ENCODE measurements at regions not wholly inside any gene's neighbourhood (a gene's known extent, or its start where the extent isn't known, plus 50 kb on each side); places are given as distances from the start of the nearest gene placed in this dataset.

GRCh38 chr2:118710481-118710880, 137.0 kb downstream of the EN1 start:
- no peak for DNase-seq (ENCODE audit: low spot score)
- in situ Hi-C loops (cut with MboI; ENCODE audit: low pct_unique_long_range_greater_than_20kb, low sequenced_read_pairs, unreplicated experiment), result no loop called here
- TF ChIP-seq CTCF (IDR thresholded peaks at IDR 0.05; ENCODE audit: extremely low read depth, insufficient read depth, missing control alignments), result no peak

DNA sequence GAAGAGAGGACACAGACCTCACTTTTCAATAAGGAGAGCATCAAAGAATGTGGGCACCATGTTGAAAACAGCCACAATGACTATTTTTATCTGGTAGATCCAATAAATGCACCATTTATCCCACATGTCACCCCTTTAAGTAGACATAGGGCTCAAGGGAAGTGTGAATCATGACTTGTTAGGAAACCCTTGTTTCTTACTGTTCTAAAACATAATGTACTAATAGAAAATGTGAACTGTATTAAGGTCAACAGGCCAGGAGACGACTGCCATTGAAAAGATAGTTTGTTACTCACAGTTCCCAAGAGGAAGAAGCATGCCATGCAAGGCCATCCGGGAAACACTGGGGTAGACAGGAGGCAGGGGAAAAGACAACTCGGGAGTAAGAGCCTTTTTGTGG, 137.7 kb downstream of the EN1 start:
- in situ Hi-C loops (cut with MboI; ENCODE audit: low pct_unique_long_range_greater_than_20kb, low sequenced_read_pairs, unreplicated experiment), result no loop called here
- no peak for TF ChIP-seq CTCF (IDR thresholded peaks at IDR 0.05; ENCODE audit: extremely low read depth, insufficient read depth, missing control alignments)
- no peak for DNase-seq (ENCODE audit: low spot score)

GRCh38 chr2:118706844-118707243, 140.6 kb downstream of the EN1 start:
- DNase-seq (ENCODE audit: low spot score), result no peak
- TF ChIP-seq CTCF (IDR thresholded peaks at IDR 0.05; ENCODE audit: extremely low read depth, insufficient read depth, missing control alignments), result no peak
- in situ Hi-C loops (cut with MboI; ENCODE audit: low pct_unique_long_range_greater_than_20kb, low sequenced_read_pairs, unreplicated experiment), result no loop called here

GRCh38 chr2:118706371-118706770, 141.1 kb downstream of the EN1 start:
- DNase-seq (ENCODE audit: low spot score), result no peak
- in situ Hi-C loops (cut with MboI; ENCODE audit: low pct_unique_long_range_greater_than_20kb, low sequenced_read_pairs, unreplicated experiment), result no loop called here
- TF ChIP-seq CTCF (IDR thresholded peaks at IDR 0.05; ENCODE audit: extremely low read depth, insufficient read depth, missing control alignments), result no peak

GRCh38 chr2:118705032-118705431, 142.4 kb downstream of the EN1 start:
- in situ Hi-C loops (cut with MboI; ENCODE audit: low pct_unique_long_range_greater_than_20kb, low sequenced_read_pairs, unreplicated experiment), result no loop called here
- no peak for DNase-seq (ENCODE audit: low spot score)

GRCh38 chr2:118699447-118700175, 147.8 kb downstream of the EN1 start:
- in situ Hi-C loops (cut with MboI; ENCODE audit: low pct_unique_long_range_greater_than_20kb, low sequenced_read_pairs, unreplicated experiment), result no loop called here
- no peak for DNase-seq (ENCODE audit: low spot score)
- no peak for TF ChIP-seq CTCF (IDR thresholded peaks at IDR 0.05; ENCODE audit: extremely low read depth, insufficient read depth, missing control alignments)

More at GRCh38 chr2:118705032-118705431, 142.4 kb downstream of the EN1 start:
- no peak for TF ChIP-seq CTCF (IDR thresholded peaks at IDR 0.05; ENCODE audit: extremely low read depth, insufficient read depth, missing control alignments)

Measured in GM13977 (cell line).